AG09309 (cell line): ENCODE measurements at regions not wholly inside any gene's neighbourhood (a gene's known extent, or its start where the extent isn't known, plus 50 kb on each side); places are given as distances from the start of the nearest gene placed in this dataset.

Experiments
- DNase-seq: peaks from one replicate; pipeline ENCODE4 v3.0.0-alpha.2; 2010; ENCODE audit warnings: low read depth
- H3K4me3 ChIP-seq: 2 replicates; pipeline ENCODE4 v1.5.1; 2011; ENCODE audit warnings: mild to moderate bottlenecking, low read depth, low read length, moderate library complexity; ENCODE audit not compliant: control insufficient read depth
- TF ChIP-seq, protein P1 (sequence below): IDR thresholded peaks from 2 replicates; pipeline ENCODE4 v1.5.1; 2011; ENCODE audit warnings: mild to moderate bottlenecking, low read depth, low read length, inconsistent platforms; ENCODE audit not compliant: insufficient read depth, control insufficient read depth; ENCODE audit errors: missing control alignments

DNA sequence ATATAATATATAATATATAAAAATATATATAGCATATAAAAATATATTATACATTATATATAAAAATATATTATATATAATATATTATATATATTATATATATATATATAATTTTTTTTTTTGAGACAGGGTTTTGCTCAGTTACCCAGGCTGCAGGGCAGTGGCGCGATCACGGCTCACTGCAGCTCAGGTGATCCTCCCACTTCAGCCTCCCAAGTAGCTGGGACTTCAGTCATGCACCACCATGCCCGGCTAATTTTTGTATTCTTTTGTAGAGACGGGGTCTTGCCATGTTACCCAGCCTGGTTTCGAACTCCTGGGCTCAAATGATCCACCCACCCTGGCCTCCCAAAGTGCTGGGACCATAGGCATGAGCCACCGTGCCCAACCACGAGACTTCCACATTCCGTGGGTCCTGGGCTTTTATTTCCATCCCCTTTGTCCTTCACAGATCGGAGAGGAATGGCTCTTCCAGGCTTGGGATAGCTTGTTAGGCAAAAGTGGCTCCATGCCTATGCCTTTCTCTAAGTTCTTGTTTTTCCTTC lies 62.0 kb upstream of the IER5L start:
- DNase-seq, result no peak

DNA sequence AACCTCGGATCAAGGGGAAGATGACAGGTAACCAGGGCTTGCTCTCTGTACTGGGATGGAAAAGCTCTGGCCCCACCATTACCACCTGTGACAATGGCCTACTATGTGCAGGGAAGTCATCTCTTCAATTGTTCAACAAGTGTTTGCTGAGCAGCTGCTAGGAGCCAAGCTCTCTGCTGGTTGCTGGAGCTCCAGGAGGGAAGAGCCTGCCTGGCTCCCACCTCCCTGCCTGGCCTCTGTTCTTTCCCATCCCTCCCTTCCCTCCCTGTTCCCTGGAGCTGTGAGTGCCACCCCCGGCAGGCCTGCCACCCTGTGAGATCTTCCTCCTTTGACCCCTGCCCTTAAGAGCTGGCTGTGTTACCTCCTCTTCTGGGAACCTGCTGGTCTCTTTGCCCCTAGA lies 59.7 kb upstream of the IER5L start:
- TF ChIP-seq, protein P1, sequence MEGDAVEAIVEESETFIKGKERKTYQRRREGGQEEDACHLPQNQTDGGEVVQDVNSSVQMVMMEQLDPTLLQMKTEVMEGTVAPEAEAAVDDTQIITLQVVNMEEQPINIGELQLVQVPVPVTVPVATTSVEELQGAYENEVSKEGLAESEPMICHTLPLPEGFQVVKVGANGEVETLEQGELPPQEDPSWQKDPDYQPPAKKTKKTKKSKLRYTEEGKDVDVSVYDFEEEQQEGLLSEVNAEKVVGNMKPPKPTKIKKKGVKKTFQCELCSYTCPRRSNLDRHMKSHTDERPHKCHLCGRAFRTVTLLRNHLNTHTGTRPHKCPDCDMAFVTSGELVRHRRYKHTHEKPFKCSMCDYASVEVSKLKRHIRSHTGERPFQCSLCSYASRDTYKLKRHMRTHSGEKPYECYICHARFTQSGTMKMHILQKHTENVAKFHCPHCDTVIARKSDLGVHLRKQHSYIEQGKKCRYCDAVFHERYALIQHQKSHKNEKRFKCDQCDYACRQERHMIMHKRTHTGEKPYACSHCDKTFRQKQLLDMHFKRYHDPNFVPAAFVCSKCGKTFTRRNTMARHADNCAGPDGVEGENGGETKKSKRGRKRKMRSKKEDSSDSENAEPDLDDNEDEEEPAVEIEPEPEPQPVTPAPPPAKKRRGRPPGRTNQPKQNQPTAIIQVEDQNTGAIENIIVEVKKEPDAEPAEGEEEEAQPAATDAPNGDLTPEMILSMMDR, result no peak
- DNase-seq, result no peak

More for the DNA sequence above, 62.0 kb upstream of the IER5L start:
- TF ChIP-seq, protein P1, result no peak
- no peak overlapping the region for H3K4me3 ChIP-seq

DNA sequence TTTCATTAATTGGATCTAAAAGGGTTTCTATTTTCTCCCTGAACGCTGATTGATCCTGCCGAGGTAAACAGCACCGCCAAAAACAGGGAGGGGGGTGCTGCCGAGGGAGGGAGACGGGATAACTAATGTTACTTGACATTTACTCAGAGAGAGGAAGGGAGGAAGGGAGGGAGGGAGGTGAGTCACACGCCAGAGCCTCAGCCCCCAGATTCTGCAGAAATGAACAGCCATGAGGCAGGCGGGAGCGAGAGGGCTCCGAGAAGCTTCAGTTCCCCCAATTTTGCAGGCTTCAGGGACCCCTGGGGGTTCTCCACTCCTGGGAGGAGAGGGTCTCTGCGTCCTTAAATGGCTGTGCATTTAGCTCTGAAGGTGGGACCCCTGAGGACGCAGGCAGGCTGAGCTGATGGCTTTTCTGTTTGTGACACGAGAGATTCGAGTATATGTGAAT lies 59.1 kb upstream of the IER5L start:
- peak; percentile 8 for DNase-seq
- peak overlapping the region; percentile 30 for H3K4me3 ChIP-seq
- TF ChIP-seq, protein P1, result no peak

More for the DNA sequence above, 59.7 kb upstream of the IER5L start:
- no peak overlapping the region for H3K4me3 ChIP-seq

DNA sequence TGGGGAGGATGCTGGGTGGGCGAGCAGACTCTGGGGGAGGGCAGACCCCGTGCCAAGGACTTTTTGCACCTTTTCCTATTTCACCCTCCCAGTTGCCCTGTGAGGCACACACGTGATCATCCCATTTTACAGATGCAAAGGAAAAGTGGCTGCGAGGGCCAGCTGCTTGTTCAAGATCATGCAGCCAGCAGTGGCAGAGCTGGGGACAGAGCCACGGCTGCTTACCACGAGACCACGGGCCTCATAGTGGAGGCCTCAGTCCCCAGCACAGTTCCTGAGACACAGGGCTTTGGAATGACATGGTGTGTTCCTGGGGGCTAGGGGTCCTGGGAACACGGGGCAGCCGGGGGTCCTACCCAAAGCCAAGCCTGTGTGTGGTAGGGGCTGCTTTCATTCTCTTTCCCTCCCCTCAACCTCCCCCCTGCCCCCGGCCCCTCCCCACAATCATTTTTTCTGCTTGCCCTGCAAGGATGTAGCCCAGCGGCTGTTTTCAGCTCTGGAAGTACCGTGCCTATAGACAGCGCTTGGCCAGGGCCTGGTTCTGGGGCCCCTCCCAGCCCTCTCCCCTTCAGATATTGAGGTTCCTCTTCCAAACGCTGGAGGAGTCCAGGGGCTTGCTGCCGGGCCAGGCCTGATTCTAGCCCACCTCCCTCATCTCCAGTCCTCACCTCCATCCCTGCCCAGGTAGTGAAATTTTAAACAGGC lies 58.5 kb upstream of the IER5L start:
- no peak overlapping the region for H3K4me3 ChIP-seq
- DNase-seq, result no peak
- TF ChIP-seq, protein P1, result no peak

DNA sequence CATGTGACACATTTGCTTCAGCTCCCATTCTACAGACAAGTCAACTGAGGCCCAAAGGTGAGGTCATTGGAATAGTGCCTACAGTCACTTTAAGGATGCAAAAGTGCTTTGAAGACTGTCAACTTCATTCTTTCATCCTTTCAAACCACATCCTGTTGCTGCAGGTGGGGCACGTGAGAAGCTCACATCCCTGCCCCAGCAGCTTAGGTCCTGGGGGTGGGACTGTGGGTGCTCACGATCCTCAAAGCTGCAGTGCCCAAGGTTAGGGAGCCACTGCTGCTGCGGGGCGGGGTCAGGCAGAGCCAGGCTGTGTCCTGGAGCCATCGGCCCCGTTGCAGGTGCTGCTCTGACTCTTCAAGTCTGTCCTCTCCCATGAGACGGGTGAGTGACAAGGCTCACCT lies 57.9 kb upstream of the IER5L start:
- no peak overlapping the region for H3K4me3 ChIP-seq
- no peak for DNase-seq
- TF ChIP-seq, protein P1, result no peak

DNA sequence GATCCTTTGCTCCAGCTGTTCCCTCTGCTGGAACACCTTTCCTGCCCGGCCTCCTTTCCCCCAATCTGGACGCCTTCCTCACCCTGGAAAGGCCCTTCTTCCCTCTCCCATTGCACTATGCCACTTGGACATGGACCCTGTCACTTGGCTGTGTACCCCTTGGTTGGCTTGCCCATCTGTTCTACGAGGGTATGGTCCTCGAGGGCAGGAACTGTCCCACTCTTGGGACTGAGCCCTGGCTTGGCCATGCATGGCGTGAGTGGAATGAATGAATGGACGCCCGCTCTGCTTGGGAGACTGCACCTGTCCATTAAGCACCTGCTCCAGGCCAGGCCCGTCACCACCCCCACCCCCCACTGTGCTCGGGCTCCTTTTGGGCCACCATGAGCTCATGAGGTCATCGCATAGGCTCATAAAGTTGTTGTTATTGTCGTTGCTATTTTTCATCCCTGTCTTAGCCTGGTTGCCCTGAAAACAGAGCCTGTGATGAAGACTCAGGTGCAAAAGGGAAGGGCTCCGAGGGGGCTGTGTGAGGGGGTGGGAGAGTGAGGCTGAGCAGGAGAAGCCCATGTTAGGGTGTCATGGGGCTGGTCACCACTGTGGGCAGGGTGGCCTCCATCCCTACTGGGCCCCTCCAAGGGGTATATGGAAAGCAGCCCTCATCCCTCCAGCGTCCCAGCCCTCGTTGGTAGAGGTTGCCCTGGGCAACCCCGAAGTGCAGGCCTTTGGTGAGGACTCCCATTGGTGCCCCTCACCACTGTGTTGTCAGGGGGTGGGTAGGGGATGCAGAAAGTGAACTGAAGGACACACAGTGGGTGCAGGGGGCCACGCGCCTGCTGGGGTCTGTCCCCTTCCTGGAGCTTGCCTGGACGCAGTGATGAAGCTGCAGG lies 57.2 kb upstream of the IER5L start:
- H3K4me3 ChIP-seq, result no peak overlapping the region
- DNase-seq, result no peak
- TF ChIP-seq, protein P1, result no peak
